ENCODE measurements at regions not wholly inside any gene's neighbourhood (a gene's known extent, or its start where the extent isn't known, plus 50 kb on each side); places are given as distances from the start of the nearest gene placed in this dataset.
A peak's percentile ranks its signal among the peaks of the same experiment; 100 is the strongest.

GRCh38 chr2:228689053-228689452, 507.6 kb upstream of the SPHKAP start:
- in situ Hi-C loops (cut with MboI; ENCODE audit: low sequenced_read_pairs in 4 of 4) (loop anchor here in 1 of 4 donors (25.0 kb wide), 1 partner anchor 898 kb away; no protein-coding TSS in a partner anchor), intact Hi-C loops (cut with DNase I; ENCODE audit: low total_unique reads) (no loop called here)
- no peaks in the 10 kb centered on the region for H3K9me3 ChIP-seq
- no peak overlapping the region for H3K27ac ChIP-seq
- H3K4me1 ChIP-seq: no peaks in the 10 kb centered on the region
- H3K36me3 ChIP-seq: no peaks in the 10 kb centered on the region
- H3K4me3 ChIP-seq: no peak overlapping the region
- no peaks in the 10 kb centered on the region for H3K27me3 ChIP-seq
- ATAC-seq (no peak), DNase-seq (no peak)
- TF ChIP-seq POLR2A (IDR thresholded peaks at IDR 0.05) (no peak), CTCF (IDR thresholded peaks at IDR 0.05 in 4 of 5, conservative IDR thresholded peaks at IDR 0.05 in 1 of 5) (no peak)

- in situ Hi-C loops (cut with MboI; ENCODE audit: low sequenced_read_pairs in 4 of 4): loop anchor here in 1 of 4 donors (25.0 kb wide), 1 partner anchor 899 kb away; no protein-coding TSS in a partner anchor
These were observed 506.6 kb upstream of the SPHKAP start for GRCh38 chr2:228688007-228688645.

GRCh38 chr2:228681979-228682378, 500.5 kb upstream of the SPHKAP start:
- no peaks in the 10 kb centered on the region for H3K4me1 ChIP-seq
- H3K9me3 ChIP-seq: no peaks in the 10 kb centered on the region
- no peaks in the 10 kb centered on the region for H3K27me3 ChIP-seq
- no peak overlapping the region for H3K4me3 ChIP-seq
- ATAC-seq (no peak), DNase-seq (no peak)
- no peak overlapping the region for H3K27ac ChIP-seq
- in situ Hi-C loops (cut with MboI; ENCODE audit: low sequenced_read_pairs in 4 of 4): loop anchor here in 1 of 4 donors (25.0 kb wide), 1 partner anchor 905 kb away; no protein-coding TSS in a partner anchor
- TF ChIP-seq CTCF (IDR thresholded peaks at IDR 0.05 in 4 of 5, conservative IDR thresholded peaks at IDR 0.05 in 1 of 5) (no peak), POLR2A (IDR thresholded peaks at IDR 0.05) (no peak)
- intact Hi-C loops (cut with DNase I; ENCODE audit: low total_unique reads): no loop called here
- no peaks in the 10 kb centered on the region for H3K36me3 ChIP-seq

More at GRCh38 chr2:228688007-228688645, 506.6 kb upstream of the SPHKAP start:
- ATAC-seq (no peak), DNase-seq (no peak)
- Histone ChIP-seq H3K27ac (no peak overlapping the region), H3K4me3 (no peak overlapping the region), H3K4me1 (no peaks in the 10 kb centered on the region), H3K9me3 (no peaks in the 10 kb centered on the region), H3K27me3 (no peaks in the 10 kb centered on the region), H3K36me3 (no peaks in the 10 kb centered on the region)
- no peak for TF ChIP-seq POLR2A (IDR thresholded peaks at IDR 0.05)
- TF ChIP-seq CTCF (IDR thresholded peaks at IDR 0.05 in 4 of 5, conservative IDR thresholded peaks at IDR 0.05 in 1 of 5): no peak
- intact Hi-C loops (cut with DNase I; ENCODE audit: low total_unique reads): no loop called here

GRCh38 chr2:228681426-228681825, 499.9 kb upstream of the SPHKAP start:
- no peak for TF ChIP-seq POLR2A (IDR thresholded peaks at IDR 0.05)
- TF ChIP-seq CTCF (IDR thresholded peaks at IDR 0.05 in 4 of 5, conservative IDR thresholded peaks at IDR 0.05 in 1 of 5): peak in 2 of 5 experiments; percentile 11 to 17
- ATAC-seq: no peak
- H3K36me3 ChIP-seq: no peaks in the 10 kb centered on the region
- no peak for DNase-seq
- intact Hi-C loops (cut with DNase I; ENCODE audit: low total_unique reads): no loop called here
- H3K4me3 ChIP-seq: no peak overlapping the region
- no peaks in the 10 kb centered on the region for H3K27me3 ChIP-seq
- no peaks in the 10 kb centered on the region for H3K4me1 ChIP-seq
- no peak overlapping the region for H3K27ac ChIP-seq
- H3K9me3 ChIP-seq: no peaks in the 10 kb centered on the region
- in situ Hi-C loops (cut with MboI; ENCODE audit: low sequenced_read_pairs in 4 of 4): loop anchor here in 1 of 4 donors (25.0 kb wide), 1 partner anchor 906 kb away; no protein-coding TSS in a partner anchor
